K562 (cell line): ENCODE measurements at regions not wholly inside any gene's neighbourhood (a gene's known extent, or its start where the extent isn't known, plus 50 kb on each side); places are given as distances from the start of the nearest gene placed in this dataset.
A peak's percentile ranks its signal among the peaks of the same experiment; 100 is the strongest.

Experiments
- ATAC-seq: fragments of 200-7000 bp; cut with Tn5 transposase; 3 replicates; pipeline ENCODE4 v1.9.1; 2020; ENCODE audit warnings: moderate library complexity
- BruUV-seq: library from RNA; stranded (reverse); fragments of 400-500 nt; replicated peaks from 2 replicates; lab custom pipeline; 2021; lab: Mats Ljungman, UMichigan
- CTCF ChIA-PET: fragments of 300-600 bp; formaldehyde crosslinking; extraction: SDS; loops from one replicate; lab custom pipeline; 2021; ENCODE audit warnings: low intra/inter-chr PET ratio; lab: Yijun Ruan, JAX
- POLR2A ChIA-PET: fragments of 300-600, 350-650 bp; sonication (Branson Sonifier 250); formaldehyde crosslinking; extraction: SDS; loops from one replicate; lab custom pipeline; 2021; ENCODE audit warnings: antibody characterized with exemption, inconsistent platforms; lab: Yijun Ruan, JAX
- DNase-seq, 4 experiments: peaks; one replicate each; pipeline versions ENCODE4 v3.0.0 to v3.0.0-alpha.2; 2011 to 2018; ENCODE audit warnings: low spot score in 3 of 4, mixed read lengths in 3 of 4; ENCODE audit errors: extremely low read depth in 1 of 4
- FAIRE-seq: peaks from 2 replicates; lab custom pipeline; 2011; peaks lifted over from hg19 to GRCh38; lab: Jason Lieb, UNC
- H2AFZ ChIP-seq: 2 replicates; pipeline ENCODE4 v1.6.0; 2011; ENCODE audit warnings: low read depth, low read length, control low read depth, inconsistent platforms
- H3K27ac ChIP-seq: fragments of 200-600 bp; 3 replicates; pipeline ENCODE4 v1.8.0; 2011; ENCODE audit warnings: low read depth, mild to moderate bottlenecking, control low read depth, inconsistent platforms, low read length, moderate library complexity, mixed read lengths; ENCODE audit errors: extremely low read depth
- H3K27me3 ChIP-seq, 2 experiments: fragments of 300-600 bp in 1 of 2; 2 replicates in 1 of 2; 3 replicates in 1 of 2; pipeline versions ENCODE4 v1.6.0 to v1.8.0; 2011; ENCODE audit warnings: inconsistent platforms in 2 of 2, low read length in 2 of 2, mild to moderate bottlenecking in 1 of 2, mixed read lengths in 1 of 2, moderate library complexity in 1 of 2; ENCODE audit not compliant: control insufficient read depth in 2 of 2, insufficient read depth in 2 of 2
- H3K36me3 ChIP-seq: fragments of 300-600 bp; 3 replicates; pipeline ENCODE4 v1.8.0; 2011; ENCODE audit warnings: mild to moderate bottlenecking, low read length, inconsistent platforms; ENCODE audit not compliant: control insufficient read depth, insufficient read depth
- H3K4me1 ChIP-seq, 2 experiments: fragments of 200-600 bp in 1 of 2; replicated peaks in 1 of 2; 2 replicates in 1 of 2; 3 replicates in 1 of 2; pipeline versions ENCODE4 v1.5.1 to v1.8.0; 2011; ENCODE audit warnings: inconsistent platforms in 2 of 2, low read length in 2 of 2, mild to moderate bottlenecking in 1 of 2, mixed read lengths in 1 of 2, moderate library complexity in 1 of 2; ENCODE audit not compliant: control insufficient read depth in 2 of 2, insufficient read depth in 2 of 2
- H3K4me2 ChIP-seq: 2 replicates; pipeline ENCODE4 v1.6.1; 2011; ENCODE audit warnings: low read length, control low read depth, inconsistent platforms, mixed read lengths; ENCODE audit not compliant: insufficient read depth
- H3K4me3 ChIP-seq: fragments of 200-600 bp; sonication (generic), shearing (Covaris generic); 2 replicates; pipeline ENCODE4 v1.5.1; 2016; ENCODE audit warnings: control low read depth, inconsistent platforms
- H3K79me2 ChIP-seq: fragments of 200-600 bp; 3 replicates; pipeline ENCODE4 v1.8.0; 2011; ENCODE audit warnings: low read length, inconsistent platforms; ENCODE audit not compliant: control insufficient read depth, insufficient read depth
- H3K9ac ChIP-seq, 2 experiments: 2 replicates each; pipeline versions ENCODE4 v1.6.0 to v1.6.1; 2011; ENCODE audit warnings: low read depth in 2 of 2, low read length in 2 of 2, control low read depth in 1 of 2, inconsistent platforms in 1 of 2, mild to moderate bottlenecking in 1 of 2, mixed read lengths in 1 of 2; ENCODE audit not compliant: insufficient read depth in 1 of 2
- H3K9me1 ChIP-seq: one replicate; pipeline ENCODE4 v1.6.0; 2011; ENCODE audit warnings: inconsistent platforms, mild to moderate bottlenecking, low read length, moderate library complexity; ENCODE audit not compliant: control insufficient read depth, insufficient read depth
- H3K9me3 ChIP-seq: replicated peaks from 2 replicates; pipeline ENCODE4 v1.5.1; 2011; ENCODE audit warnings: low read depth, low read length, inconsistent platforms; ENCODE audit not compliant: control insufficient read depth, insufficient read depth
- H4K20me1 ChIP-seq: replicated peaks from 2 replicates; pipeline ENCODE4 v1.6.1; 2011; ENCODE audit warnings: low read length, inconsistent platforms, mixed read lengths; ENCODE audit not compliant: control insufficient read depth, insufficient read depth
- CLOCK ChIP-seq: fragments of 250-450 bp; sonication (Bioruptor Pico); IDR thresholded peaks from 2 replicates; pipeline ENCODE4 v1.4.0; 2020; ENCODE audit warnings: mild to moderate bottlenecking, moderate library complexity, borderline replicate concordance
- RFX1 ChIP-seq: fragments of 450-650 bp; IDR thresholded peaks from 2 replicates; pipeline ENCODE4 v1.6.1; 2016; ENCODE audit warnings: mild to moderate bottlenecking, moderate library complexity
- WGBS: fragments of 100-300 bp; shearing (Covaris generic); methylation state at CpG from one replicate; pipeline ENCODE4 v1.1.6; 2016; ENCODE audit warnings: low coverage, mixed read lengths; ENCODE audit not compliant: insufficient coverage; ENCODE audit errors: missing lambda C conversion rate; 5-methylcytosine and 5-hydroxymethylcytosine counted together
- in situ Hi-C: fragments of 300-500 bp; cut with MboI; formaldehyde crosslinking; loops from 4 replicates; pipeline ENCODE4 v1.15.0; 2018; ENCODE audit warnings: inconsistent platforms, mixed read lengths
- intact Hi-C: fragments of 100-400 bp; cut with micrococcal nuclease; formaldehyde crosslinking; loops from 2 replicates; pipeline ENCODE4 v1.14.2; 2022

GRCh38 chr9:78542491-78543181, 245.7 kb downstream of the PSAT1 start:
- Histone ChIP-seq H3K4me1 (no peaks in the 10 kb centered on the region), H4K20me1 (no peaks in the 10 kb centered on the region), H3K9ac (no peak overlapping the region), H3K4me2 (no peak overlapping the region), H3K9me3 (no peaks in the 10 kb centered on the region), H3K27me3 (no peaks in the 10 kb centered on the region), H3K4me3 (no peak overlapping the region), H3K79me2 (no peaks in the 10 kb centered on the region), H2AFZ (no peak overlapping the region), H3K36me3 (no peaks in the 10 kb centered on the region), H3K9me1 (no peaks in the 10 kb centered on the region), H3K27ac (no peak overlapping the region)
- ChIA-PET POLR2A (interaction anchor here (0.6 kb wide), 1 partner anchor 163 kb away, joined by 3 read pairs; no protein-coding TSS in a partner anchor), CTCF (no interaction called here)
- in situ Hi-C loops: no loop called here
- WGBS: 12% methylated on average over 14 of the region's 14 CpGs
- DNase-seq (no peak), ATAC-seq (no peak), FAIRE-seq (no peak)
- TF ChIP-seq RFX1 (0 out of 2 replicates have a peak, but pooled peaks have one; percentile 12), CLOCK (CRISPR knock-in tag) (no peak)
- intact Hi-C loops: no loop called here
- no TSS peak for BruUV-seq
